ENCODE measurements at regions not wholly inside any gene's neighbourhood (a gene's known extent, or its start where the extent isn't known, plus 50 kb on each side); places are given as distances from the start of the nearest gene placed in this dataset.

DNA sequence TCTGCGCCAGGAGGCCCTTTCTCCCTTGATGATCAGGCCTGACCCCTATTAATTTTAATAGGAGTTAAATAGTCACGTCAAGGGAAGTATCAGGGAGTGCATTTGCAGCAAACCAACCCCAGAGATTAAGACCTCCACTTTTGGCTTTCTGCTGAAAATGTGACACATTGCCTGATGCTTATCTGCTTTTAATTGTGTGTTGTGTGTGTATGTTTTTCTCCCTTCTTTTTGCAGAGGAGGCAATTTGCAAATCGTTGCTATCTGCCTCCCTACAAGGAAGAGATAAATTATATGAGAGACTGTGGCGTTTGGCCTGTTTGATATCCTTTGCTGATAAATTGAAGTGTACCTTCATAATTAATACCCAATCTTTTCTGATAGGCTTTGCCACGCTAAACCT is 822.9 kb downstream of the VRK1 start (continued):
- TF ChIP-seq, protein P1, sequence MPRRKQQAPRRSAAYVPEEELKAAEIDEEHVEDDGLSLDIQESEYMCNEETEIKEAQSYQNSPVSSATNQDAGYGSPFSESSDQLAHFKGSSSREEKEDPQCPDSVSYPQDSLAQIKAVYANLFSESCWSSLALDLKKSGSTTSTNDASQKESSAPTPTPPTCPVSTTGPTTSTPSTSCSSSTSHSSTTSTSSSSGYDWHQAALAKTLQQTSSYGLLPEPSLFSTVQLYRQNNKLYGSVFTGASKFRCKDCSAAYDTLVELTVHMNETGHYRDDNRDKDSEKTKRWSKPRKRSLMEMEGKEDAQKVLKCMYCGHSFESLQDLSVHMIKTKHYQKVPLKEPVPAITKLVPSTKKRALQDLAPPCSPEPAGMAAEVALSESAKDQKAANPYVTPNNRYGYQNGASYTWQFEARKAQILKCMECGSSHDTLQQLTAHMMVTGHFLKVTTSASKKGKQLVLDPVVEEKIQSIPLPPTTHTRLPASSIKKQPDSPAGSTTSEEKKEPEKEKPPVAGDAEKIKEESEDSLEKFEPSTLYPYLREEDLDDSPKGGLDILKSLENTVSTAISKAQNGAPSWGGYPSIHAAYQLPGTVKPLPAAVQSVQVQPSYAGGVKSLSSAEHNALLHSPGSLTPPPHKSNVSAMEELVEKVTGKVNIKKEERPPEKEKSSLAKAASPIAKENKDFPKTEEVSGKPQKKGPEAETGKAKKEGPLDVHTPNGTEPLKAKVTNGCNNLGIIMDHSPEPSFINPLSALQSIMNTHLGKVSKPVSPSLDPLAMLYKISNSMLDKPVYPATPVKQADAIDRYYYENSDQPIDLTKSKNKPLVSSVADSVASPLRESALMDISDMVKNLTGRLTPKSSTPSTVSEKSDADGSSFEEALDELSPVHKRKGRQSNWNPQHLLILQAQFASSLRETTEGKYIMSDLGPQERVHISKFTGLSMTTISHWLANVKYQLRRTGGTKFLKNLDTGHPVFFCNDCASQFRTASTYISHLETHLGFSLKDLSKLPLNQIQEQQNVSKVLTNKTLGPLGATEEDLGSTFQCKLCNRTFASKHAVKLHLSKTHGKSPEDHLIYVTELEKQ (tag by site-specific recombination; IDR thresholded peaks at IDR 0.05; ENCODE audit: borderline replicate concordance): no peak

DNA sequence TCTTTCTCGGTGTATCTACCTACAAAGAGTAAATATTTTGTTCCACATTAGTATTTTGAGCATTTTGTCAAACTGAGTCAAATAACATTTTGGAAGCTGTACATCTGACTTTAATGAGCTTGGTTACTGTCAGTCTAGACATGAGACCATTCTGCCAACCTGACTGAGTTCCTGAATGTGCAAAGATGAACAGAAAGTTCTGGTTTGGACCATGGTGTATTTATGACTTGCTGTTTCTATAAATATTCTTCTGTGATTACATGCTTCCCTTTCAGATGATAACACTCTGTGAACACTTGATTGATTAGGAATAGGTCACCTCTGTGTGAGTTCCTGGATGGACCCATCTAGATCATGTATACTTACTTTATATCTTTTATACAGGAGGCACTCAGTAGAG is 827.8 kb downstream of the VRK1 start:
- H3K36me3 ChIP-seq (ENCODE audit: control insufficient read depth in 2 of 2, insufficient read depth in 1 of 2, low read length in 2 of 2): no peaks in the 10 kb centered on the region
- peaks cover 6% of the 10 kb centered on the region; the same call in 1 of the 2 replicates for H3K4me1 ChIP-seq (ENCODE audit: control insufficient read depth, insufficient read depth, low read length)
- no peak for TF ChIP-seq ZNF561 (tag by site-specific recombination; IDR thresholded peaks at IDR 0.05; ENCODE audit: borderline replicate concordance)
- TF ChIP-seq ZNF324 (tag by site-specific recombination; IDR thresholded peaks at IDR 0.05): no peak
- TF ChIP-seq ZNF274 (IDR thresholded peaks at IDR 0.05; ENCODE audit: low read length): no peak
- TF ChIP-seq ZNF274 (tag by site-specific recombination; IDR thresholded peaks at IDR 0.05; ENCODE audit: borderline replicate concordance): no peak
- TF ChIP-seq, protein P2, sequence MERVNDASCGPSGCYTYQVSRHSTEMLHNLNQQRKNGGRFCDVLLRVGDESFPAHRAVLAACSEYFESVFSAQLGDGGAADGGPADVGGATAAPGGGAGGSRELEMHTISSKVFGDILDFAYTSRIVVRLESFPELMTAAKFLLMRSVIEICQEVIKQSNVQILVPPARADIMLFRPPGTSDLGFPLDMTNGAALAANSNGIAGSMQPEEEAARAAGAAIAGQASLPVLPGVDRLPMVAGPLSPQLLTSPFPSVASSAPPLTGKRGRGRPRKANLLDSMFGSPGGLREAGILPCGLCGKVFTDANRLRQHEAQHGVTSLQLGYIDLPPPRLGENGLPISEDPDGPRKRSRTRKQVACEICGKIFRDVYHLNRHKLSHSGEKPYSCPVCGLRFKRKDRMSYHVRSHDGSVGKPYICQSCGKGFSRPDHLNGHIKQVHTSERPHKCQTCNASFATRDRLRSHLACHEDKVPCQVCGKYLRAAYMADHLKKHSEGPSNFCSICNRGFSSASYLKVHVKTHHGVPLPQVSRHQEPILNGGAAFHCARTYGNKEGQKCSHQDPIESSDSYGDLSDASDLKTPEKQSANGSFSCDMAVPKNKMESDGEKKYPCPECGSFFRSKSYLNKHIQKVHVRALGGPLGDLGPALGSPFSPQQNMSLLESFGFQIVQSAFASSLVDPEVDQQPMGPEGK (tag by site-specific recombination; IDR thresholded peaks at IDR 0.05): no peak
- TF ChIP-seq ZNF23 (tag by site-specific recombination; IDR thresholded peaks at IDR 0.05; ENCODE audit: borderline replicate concordance): no peak
- no peak for TF ChIP-seq ZNF37A (tag by site-specific recombination; IDR thresholded peaks at IDR 0.05)
- ChIA-PET POLR2A (no interaction called here), CTCF (interaction anchor here (0.6 to 0.7 kb wide), 2 partner anchors 108 to 460 kb away, joined by 3 to 4 read pairs; no protein-coding TSS in a partner anchor)
- H3K27ac ChIP-seq (ENCODE audit: extremely low read depth, low read depth, low read length): no peak overlapping the region
- no peaks in the 10 kb centered on the region for H3K9me3 ChIP-seq (ENCODE audit: control insufficient read depth, insufficient read depth, low read depth, low read length)
- no peak overlapping the region for H3K4me3 ChIP-seq (ENCODE audit: low read depth, low read length)

DNA sequence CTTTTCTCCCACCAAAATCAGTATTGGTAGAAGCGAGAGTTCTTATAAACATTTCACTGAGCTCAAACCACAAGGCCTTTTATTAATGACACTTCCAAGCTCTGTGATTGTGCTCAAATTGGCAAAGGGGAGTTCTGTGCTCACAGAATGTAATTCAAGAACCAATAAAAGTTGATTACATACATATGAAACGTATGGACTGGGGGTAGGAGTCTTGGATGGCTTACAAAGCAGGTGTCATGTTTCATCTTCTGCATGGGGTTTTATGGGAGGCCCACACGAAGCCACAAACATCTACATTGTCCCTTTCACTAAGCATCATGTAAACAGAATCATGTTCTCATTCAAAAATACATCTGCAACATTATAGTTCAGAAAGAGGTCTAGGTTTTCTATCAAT is 828.3 kb downstream of the VRK1 start:
- Histone ChIP-seq H3K9me3 (ENCODE audit: control insufficient read depth, insufficient read depth, low read depth, low read length) (no peaks in the 10 kb centered on the region), H3K36me3 (ENCODE audit: control insufficient read depth in 2 of 2, insufficient read depth in 1 of 2, low read length in 2 of 2) (no peaks in the 10 kb centered on the region), H3K4me1 (ENCODE audit: control insufficient read depth, insufficient read depth, low read length) (peaks cover 6% of the 10 kb centered on the region; the same call in 1 of the 2 replicates), H3K4me3 (ENCODE audit: low read depth, low read length) (no peak overlapping the region), H3K27ac (ENCODE audit: extremely low read depth, low read depth, low read length) (no peak overlapping the region)
- ChIA-PET CTCF (interaction anchor here (0.6 to 0.7 kb wide), 2 partner anchors 108 to 460 kb away, joined by 3 to 4 read pairs; no protein-coding TSS in a partner anchor), POLR2A (no interaction called here)
- TF ChIP-seq KLF16 (tag by site-specific recombination; IDR thresholded peaks at IDR 0.05) (no peak), ZBTB20 (tag by site-specific recombination; IDR thresholded peaks at IDR 0.05) (no peak), HOXD13 (CRISPR knock-in tag; IDR thresholded peaks at IDR 0.05; ENCODE audit: borderline replicate concordance) (0 out of 2 replicates have a peak, but pooled peaks have one; percentile 31), KLF9 (tag by site-specific recombination; IDR thresholded peaks at IDR 0.05; ENCODE audit: low read depth) (no peak), ZNF585B (tag by site-specific recombination; IDR thresholded peaks at IDR 0.05) (no peak), IKZF3 (tag by site-specific recombination; IDR thresholded peaks at IDR 0.05) (no peak), ZNF292 (tag by site-specific recombination; IDR thresholded peaks at IDR 0.05; ENCODE audit: borderline replicate concordance, low read depth) (no peak), ZNF768 (tag by site-specific recombination; IDR thresholded peaks at IDR 0.05) (no peak), GLIS1 (tag by site-specific recombination; IDR thresholded peaks at IDR 0.05) (peak; percentile 65), ZNF501 (tag by site-specific recombination; IDR thresholded peaks at IDR 0.05) (no peak)
- TF ChIP-seq, protein P3, sequence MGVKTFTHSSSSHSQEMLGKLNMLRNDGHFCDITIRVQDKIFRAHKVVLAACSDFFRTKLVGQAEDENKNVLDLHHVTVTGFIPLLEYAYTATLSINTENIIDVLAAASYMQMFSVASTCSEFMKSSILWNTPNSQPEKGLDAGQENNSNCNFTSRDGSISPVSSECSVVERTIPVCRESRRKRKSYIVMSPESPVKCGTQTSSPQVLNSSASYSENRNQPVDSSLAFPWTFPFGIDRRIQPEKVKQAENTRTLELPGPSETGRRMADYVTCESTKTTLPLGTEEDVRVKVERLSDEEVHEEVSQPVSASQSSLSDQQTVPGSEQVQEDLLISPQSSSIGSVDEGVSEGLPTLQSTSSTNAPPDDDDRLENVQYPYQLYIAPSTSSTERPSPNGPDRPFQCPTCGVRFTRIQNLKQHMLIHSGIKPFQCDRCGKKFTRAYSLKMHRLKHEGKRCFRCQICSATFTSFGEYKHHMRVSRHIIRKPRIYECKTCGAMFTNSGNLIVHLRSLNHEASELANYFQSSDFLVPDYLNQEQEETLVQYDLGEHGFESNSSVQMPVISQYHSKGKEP (tag by site-specific recombination; IDR thresholded peaks at IDR 0.05): no peak
- TF ChIP-seq, protein P4, sequence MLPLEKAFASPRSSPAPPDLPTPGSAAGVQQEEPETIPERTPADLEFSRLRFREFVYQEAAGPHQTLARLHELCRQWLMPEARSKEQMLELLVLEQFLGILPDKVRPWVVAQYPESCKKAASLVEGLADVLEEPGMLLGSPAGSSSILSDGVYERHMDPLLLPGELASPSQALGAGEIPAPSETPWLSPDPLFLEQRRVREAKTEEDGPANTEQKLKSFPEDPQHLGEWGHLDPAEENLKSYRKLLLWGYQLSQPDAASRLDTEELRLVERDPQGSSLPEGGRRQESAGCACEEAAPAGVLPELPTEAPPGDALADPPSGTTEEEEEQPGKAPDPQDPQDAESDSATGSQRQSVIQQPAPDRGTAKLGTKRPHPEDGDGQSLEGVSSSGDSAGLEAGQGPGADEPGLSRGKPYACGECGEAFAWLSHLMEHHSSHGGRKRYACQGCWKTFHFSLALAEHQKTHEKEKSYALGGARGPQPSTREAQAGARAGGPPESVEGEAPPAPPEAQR (tag by site-specific recombination; IDR thresholded peaks at IDR 0.05): no peak
